ENCODE measurements at regions not wholly inside any gene's neighbourhood (a gene's known extent, or its start where the extent isn't known, plus 50 kb on each side); places are given as distances from the start of the nearest gene placed in this dataset.
"Not testable (repeated sequence)": the region's sequence is repeated elsewhere in the genome, so short reads cannot be mapped to it uniquely, and the experiment has no call there.

DNA sequence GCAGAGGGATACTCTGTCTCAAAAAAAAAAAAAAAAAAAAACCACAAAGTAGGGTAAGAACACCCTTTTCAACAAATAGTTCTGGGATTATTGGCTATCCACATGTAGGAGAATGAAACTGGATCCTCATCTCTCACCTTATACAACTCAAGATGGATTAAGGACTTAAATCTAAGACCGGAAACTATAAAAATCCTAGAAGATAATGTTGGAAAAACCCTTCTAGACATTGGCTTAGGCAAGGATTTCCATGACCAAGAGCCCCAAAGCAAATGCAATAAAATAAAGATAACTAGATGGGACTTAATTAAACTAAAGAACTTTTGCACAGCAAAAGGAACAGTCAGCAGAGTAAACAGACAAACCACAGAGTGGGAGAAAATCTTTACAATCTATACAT is 119.7 kb upstream of the PAM start:
- H3K36me3 ChIP-seq, DNase-seq, H3K4me3 ChIP-seq, H3K9me3 ChIP-seq, H3K27me3 ChIP-seq: not testable (repeated sequence)

DNA sequence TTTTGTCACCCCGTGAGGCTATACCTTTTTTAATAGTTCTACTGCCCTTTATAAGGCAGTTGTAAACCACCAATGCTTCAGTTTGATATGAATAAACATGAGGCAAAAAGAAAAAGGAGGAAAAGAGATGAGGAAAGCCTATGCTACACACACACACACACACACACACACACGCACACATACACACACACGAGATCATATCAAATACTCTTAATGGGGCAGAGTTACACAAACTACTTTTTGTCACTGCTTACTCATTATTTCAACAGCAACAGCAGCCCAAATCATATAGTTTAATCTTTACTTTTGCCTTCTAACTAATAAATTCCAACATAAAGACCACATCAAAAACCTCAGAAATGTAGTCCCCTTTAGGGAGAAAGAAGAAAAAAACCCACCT is 116.8 kb upstream of the PAM start:
- H3K36me3 ChIP-seq = no peaks in the 10 kb centered on the region
- H3K4me3 ChIP-seq = no peak overlapping the region
- DNase-seq = no peak
- H3K27me3 ChIP-seq = no peaks in the 10 kb centered on the region
- peaks cover 2% of the 10 kb centered on the region for H3K9me3 ChIP-seq

DNA sequence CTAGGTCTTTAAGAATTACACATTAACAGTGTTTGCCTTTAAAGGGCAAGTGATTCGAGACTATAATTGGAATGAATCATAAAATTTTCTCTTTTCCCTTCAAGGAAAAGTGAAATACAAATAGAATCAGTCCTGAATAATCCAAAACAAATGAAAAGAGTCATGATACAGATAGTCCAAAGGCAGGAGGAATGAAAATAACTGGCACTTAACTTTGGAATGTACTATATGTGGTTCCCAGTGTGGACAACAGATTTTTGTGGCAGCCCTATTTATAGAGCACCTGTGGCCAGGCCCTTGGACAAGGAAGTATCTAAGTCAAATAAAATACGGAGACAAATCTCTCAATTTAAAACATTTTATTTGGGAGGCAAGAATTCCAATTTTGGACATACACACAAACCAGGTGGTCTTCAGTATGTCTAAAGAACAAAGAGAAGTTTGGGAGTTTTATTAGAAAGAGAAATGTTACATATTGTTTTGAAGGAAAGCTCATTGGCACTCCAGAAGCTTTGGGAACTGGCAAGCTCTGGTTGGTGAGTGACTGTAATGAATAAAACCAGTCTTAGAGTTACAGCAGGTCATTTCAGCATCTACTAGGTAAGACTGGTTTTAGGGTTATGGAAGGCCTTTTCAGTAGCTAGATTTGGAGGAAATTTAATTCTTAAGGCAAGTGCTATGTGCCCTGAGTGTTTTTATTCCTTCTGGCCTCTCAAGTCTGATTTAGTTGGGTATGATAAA is 116.0 kb upstream of the PAM start:
- no peaks in the 10 kb centered on the region for H3K36me3 ChIP-seq
- no peak for DNase-seq
- peaks cover 2% of the 10 kb centered on the region for H3K9me3 ChIP-seq
- H3K4me3 ChIP-seq = no peak overlapping the region
- H3K27me3 ChIP-seq = no peaks in the 10 kb centered on the region

DNA sequence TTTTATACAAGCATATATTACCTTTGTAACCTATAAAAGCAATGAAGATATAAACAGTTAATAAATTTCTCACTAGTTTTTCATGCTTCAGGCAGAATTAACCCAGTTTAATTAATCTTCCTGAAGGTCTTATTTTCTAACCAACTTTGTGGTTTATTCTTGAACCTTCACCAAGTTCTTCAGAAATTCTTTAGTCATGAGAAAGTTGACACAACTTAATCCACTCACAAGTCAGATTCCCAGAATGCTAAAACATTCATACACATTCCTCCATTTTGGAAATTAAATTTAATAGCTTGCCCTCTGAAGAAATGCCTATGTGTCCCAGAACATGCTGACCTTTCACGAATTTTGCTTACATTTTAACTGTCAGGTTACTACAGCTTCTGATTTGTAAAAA is 105.4 kb upstream of the PAM start:
- H3K9me3 ChIP-seq = peaks cover 4% of the 10 kb centered on the region; the same call in 1 of the 2 replicates

DNA sequence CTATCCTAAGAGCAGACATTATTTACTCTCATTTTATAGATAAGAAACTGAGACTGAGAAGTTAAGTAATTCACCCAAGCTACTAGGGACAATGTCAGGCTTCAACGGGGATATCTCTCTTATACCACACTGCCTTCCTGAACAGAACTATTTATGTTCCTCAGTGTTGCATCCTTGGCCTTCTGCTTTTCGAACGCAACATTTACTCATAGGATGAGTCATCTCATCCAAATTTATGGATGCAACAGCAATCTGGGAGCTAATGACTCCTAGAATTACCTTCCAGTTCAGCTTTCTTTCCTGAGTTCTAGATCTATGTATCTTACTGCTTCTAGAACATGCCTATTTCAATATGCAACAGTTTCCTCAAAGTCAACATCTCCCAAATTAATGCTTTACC is 103.6 kb upstream of the PAM start:
- no peak overlapping the region for H3K4me3 ChIP-seq
- H3K36me3 ChIP-seq = no peaks in the 10 kb centered on the region
- H3K9me3 ChIP-seq = peaks cover 2% of the 10 kb centered on the region; the same call in 1 of the 2 replicates
- no peak for DNase-seq
- H3K27me3 ChIP-seq = no peaks in the 10 kb centered on the region

More for the DNA sequence above, 105.4 kb upstream of the PAM start:
- Histone ChIP-seq H3K27me3 (no peaks in the 10 kb centered on the region), H3K4me3 (no peak overlapping the region), H3K36me3 (no peaks in the 10 kb centered on the region)
- no peak for DNase-seq

DNA sequence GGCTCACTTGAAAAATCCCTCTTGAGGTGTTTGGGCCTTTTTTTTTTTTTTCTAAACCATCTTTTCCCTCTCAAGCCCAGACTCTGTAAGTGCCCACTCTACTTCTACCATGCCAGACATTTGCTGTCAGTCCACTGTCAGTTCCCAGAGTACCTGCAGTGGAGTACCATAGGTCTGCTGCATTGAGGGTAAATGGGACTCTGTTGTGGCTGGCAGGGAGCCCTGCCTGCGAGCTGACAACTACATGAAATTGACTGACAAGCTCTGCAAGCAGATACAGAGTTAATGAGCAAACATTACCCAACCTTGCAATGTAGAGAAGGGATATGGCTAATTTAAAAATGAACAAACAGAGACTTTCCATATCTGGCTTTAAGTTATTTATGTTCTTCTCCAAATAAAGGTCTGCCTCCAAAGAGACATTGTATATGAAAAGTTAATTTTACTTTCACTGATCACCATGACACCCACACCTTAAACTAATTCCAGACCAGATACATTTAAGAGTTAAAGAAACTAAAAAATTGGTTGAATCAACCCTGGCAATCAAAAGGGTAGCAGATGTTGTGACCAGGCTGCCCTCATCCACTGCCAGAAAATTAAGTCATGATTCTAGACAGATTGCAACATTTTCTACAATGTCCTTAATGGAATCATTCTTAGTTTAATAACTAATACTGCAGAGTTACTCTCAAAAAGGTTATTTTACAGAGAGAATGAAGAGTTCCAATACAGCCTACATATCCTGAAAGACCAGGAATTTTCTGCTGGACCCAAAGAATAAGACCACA is 100.4 kb upstream of the PAM start:
- H3K4me3 ChIP-seq = no peak overlapping the region
- H3K36me3 ChIP-seq = no peaks in the 10 kb centered on the region
- DNase-seq = no peak
- H3K27me3 ChIP-seq = no peaks in the 10 kb centered on the region
- H3K9me3 ChIP-seq = no peaks in the 10 kb centered on the region

DNA sequence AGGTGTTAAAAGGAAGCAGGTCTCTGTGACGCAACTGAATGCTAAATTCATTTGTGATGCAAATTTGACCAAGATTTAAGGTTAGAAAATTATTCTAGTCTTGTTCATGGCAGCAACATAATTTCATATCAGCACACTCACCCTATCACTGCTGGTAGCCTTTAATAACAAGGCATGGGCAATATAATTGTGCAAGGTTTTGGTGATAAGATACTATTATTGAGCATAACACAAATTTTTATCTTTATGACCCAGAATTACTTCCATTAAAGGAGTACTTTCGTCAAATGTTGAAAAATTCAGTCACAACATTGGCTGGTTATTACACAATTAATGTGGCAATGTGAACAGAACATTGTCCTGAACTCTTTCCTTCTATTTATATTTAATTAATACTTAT is 96.0 kb upstream of the PAM start:
- Histone ChIP-seq H3K9me3 (no peaks in the 10 kb centered on the region), H3K36me3 (no peaks in the 10 kb centered on the region), H3K4me3 (no peak overlapping the region), H3K27me3 (no peaks in the 10 kb centered on the region)
- DNase-seq = no peak

DNA sequence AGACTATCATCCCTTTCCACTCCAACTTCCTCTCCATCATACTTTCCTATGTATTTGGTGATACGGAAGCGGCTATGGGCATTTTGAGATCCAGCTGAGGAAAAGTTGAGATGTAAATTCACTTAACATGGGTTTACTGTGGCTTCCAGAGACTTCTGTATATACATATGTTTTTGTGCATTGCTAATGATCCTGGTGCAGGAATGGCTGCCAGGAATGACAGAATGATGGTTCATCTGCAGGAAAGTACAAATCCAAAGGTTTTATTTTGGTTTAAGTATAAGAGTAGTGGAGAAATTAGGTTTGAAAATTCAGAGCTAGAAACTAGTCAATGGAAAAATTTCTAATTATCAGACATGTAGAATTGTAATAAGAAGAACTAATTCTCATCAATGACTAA is 95.0 kb upstream of the PAM start:
- Histone ChIP-seq H3K9me3 (no peaks in the 10 kb centered on the region), H3K36me3 (no peaks in the 10 kb centered on the region), H3K4me3 (no peak overlapping the region), H3K27me3 (no peaks in the 10 kb centered on the region)
- no peak for DNase-seq

DNA sequence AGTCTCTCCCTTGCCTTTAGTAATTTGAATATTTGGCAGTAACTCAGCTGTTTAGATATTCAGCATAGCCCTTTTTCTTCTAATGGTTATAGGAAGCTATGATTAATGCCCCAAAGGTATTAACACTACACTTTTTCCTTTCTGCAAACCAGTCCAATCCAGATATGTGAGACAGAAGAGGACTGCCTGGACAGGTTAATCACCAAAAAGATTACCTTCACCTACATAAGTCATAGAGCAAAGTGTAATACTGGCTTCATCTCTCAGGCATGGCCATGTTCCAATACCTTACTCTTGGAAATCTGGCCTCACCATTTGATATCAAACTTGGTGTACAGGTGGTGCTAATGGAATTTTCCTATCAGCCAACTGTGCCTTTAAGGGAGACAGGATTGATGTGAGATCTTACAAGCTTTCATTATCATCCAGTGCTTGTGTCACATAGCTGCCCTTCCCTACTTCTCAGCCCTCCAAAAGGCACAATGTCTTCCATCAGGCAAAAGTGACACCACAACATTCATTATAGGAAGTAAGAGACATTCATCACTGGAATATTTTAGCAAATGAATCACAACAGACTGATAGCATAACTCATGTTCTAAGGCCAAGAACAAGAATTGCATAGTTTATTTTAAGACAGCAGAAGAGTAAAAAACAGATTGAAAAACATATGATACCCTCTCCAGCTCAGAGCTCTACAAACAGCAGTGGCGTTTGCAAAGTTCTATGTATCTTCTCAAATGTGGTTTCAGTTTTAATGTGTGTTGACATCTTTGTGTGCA is 91.2 kb upstream of the PAM start:
- H3K36me3 ChIP-seq = no peaks in the 10 kb centered on the region
- DNase-seq = no peak
- no peaks in the 10 kb centered on the region for H3K27me3 ChIP-seq
- H3K9me3 ChIP-seq = no peaks in the 10 kb centered on the region
- H3K4me3 ChIP-seq = no peak overlapping the region

DNA sequence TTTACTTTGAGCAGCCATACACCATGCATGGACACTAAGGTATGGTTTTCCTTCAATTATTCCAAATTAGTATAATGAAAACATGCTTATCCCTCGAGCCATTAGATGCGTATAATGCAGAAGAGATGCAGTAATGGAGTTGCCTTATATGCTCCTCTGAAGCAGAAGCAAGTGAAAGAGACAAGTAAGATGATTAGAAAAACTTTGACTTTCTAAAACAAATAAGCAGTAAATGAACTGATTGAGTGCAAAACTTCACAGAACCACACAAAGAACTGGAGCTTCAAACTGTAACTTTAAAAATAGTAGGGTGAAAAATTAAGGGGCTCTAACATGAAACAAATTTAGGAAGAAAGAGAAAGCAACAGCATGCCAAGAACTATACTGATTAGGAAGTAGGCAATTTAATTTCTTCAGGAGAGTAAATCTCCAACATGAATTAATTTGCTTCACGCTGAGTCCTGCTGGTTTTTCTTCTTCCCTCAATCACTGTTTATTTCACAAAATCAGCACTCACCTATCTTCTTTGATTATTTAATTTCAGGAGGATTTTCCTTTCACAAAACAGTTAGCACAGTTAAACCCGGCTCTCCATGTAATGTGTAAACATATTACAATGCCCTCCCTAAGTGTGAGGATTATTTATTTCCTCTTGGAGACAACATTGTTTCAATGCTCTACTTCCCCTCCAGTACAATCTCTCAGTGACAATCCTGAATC is 90.3 kb upstream of the PAM start:
- no peaks in the 10 kb centered on the region for H3K9me3 ChIP-seq
- H3K4me3 ChIP-seq = no peak overlapping the region
- no peaks in the 10 kb centered on the region for H3K27me3 ChIP-seq
- no peaks in the 10 kb centered on the region for H3K36me3 ChIP-seq
- DNase-seq = no peak

DNA sequence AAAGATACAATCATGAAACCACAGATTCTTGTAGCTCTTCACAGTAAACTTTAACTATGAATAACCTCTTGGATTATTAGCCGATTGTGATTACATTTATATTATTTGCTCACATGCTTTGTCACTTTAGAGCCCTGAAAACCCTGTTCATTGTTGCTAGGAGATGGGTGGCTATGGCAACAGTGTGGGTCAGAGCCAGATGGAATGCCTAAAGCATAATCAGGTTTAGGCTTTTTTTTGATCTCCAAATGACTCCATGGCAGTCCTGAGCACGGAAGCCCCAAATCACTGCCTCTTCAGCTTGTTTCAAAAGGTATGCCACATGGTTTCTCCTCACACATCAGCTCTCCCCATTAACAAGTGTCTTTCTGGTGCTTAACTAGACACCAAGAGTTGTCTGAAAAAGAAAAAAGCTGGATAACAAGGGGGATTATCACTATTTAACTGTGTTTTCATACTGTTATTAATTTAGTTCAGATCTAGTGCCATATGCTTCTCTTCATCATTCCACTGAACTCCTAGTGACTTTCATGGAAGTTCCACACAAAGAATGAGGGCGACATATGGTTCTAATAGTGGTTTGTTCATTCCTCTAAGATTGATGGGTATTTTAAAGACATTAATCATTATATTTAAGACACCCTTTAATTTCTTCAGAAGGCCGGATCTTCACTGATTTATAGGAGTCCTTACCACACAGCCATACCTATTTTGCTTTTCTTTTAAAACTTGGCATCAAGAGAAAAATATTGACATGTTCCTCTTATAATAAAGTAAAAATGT is 88.8 kb upstream of the PAM start:
- H3K4me3 ChIP-seq = no peak overlapping the region
- H3K27me3 ChIP-seq = no peaks in the 10 kb centered on the region
- no peaks in the 10 kb centered on the region for H3K36me3 ChIP-seq
- no peaks in the 10 kb centered on the region for H3K9me3 ChIP-seq
- DNase-seq = no peak

DNA sequence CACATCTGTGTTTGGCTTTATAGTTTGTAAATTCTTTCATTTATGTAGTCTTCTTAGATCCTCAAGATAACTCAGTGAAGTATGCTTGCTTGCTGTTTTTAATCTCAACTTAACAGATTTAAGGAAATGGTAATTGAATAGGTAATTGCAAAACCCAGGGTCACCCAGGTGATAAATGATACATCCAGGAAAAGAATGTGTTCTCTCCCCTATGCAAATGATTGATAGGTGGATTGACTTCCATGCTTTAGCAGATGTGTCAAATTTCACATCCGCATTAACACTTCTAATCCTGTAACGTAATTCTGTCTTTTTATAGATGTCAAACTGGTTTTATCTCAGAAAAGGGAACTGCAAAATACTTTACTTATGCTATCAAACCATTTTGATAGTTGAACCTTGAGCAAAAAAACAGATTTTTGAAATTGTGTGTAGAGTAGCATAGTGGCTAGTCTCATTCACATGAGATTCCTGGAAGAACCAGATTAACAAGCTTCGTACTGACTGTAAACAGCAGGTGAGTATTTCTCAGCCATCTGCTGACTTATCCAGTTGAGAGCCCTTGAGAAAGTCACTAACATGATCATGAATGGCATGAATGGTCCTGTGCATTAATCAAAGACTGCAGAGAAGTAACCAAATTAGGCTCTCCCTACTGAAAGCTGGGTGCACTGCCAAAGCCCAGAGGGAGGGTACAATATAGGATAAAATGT is 86.7 kb upstream of the PAM start:
- no peaks in the 10 kb centered on the region for H3K9me3 ChIP-seq
- no peaks in the 10 kb centered on the region for H3K36me3 ChIP-seq
- no peak overlapping the region for H3K4me3 ChIP-seq
- DNase-seq = no peak
- no peaks in the 10 kb centered on the region for H3K27me3 ChIP-seq

DNA sequence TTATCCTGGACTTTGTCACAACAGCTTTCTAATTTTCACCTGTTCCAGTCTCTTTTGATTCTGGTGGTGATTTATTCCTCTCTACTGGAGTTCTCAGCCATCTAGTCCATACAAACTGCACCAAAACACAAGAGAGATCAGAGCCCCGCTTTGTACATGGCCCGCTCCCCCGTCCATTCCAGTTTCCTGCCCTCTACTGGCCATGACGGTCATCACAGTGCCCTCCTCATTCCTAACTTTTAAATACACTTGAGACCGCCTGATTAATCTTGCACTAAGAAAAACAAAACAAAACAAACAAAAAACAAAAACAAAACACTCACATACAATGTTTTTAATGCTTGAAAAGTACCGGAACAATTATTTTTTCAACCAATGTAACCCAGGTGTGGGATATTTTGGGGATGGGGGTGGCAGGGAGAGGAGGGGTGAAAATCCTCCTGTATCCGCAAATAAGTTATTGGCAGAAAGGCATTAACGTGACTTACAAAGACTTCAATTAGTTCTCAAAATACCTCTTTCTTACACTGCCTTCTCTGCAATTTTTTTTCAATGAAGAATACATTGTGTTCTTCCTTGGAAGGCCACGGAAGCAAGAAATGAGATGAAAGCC is 84.8 kb upstream of the PAM start:
- DNase-seq = peak; percentile 10
- H3K4me3 ChIP-seq = no peak overlapping the region
- H3K27me3 ChIP-seq = no peaks in the 10 kb centered on the region
- H3K36me3 ChIP-seq = no peaks in the 10 kb centered on the region
- no peaks in the 10 kb centered on the region for H3K9me3 ChIP-seq

DNA sequence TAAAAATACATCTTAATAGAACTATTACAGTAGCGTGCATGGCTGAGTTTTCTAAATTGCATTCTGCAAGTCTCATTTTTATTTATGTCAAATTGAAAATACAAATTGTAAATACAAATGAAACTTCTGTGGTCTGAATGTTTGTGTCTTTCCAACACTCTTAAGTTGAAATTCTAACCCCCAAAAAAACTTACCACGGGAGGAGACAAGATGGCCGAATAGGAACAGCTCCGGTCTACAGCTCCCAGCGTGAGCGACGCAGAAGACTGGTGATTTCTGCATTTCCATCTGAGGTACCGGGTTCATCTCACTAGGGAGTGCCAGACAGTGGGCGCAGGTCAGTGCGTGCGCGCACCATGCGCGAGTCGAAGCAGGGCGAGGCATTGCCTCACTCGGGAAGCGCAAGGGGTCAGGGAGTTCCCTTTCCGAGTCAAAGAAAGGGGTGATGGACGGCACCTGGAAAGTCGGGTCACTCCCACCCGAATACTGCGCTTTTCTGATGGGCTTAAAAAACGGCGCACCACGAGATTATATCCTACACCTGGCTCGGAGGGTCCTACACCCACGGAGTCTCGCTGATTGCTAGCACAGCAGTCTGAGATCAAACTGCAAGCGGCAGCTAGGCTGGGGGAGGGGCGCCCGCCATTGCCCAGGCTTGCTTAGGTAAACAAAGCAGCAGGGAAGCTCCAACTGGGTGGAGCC is 83.9 kb upstream of the PAM start:
- not testable (repeated sequence) for H3K36me3 ChIP-seq, DNase-seq, H3K27me3 ChIP-seq, H3K9me3 ChIP-seq, H3K4me3 ChIP-seq
